SKM-1 treated with dmso at 0.1 percent for 144 hours (cell line): ENCODE measurements at regions not wholly inside any gene's neighbourhood (a gene's known extent, or its start where the extent isn't known, plus 50 kb on each side); places are given as distances from the start of the nearest gene placed in this dataset.
"Not testable (repeated sequence)": the region's sequence is repeated elsewhere in the genome, so short reads cannot be mapped to it uniquely, and the experiment has no call there.

Source experiments
- DNase-seq: peaks from one replicate; lab custom pipeline; 2025; ENCODE audit not compliant: unreplicated experiment; lab: John Stamatoyannopoulos, UW

- no peak for DNase-seq
Measured at GRCh38 chr2:7368211-7368610, 451.0 kb downstream of the RNF144A start.

- DNase-seq: no peak
Measured at GRCh38 chr2:7373156-7373555, 455.9 kb downstream of the RNF144A start.

GRCh38 chr2:7375901-7376300 lies 458.7 kb downstream of the RNF144A start:
- DNase-seq: no peak

DNA sequence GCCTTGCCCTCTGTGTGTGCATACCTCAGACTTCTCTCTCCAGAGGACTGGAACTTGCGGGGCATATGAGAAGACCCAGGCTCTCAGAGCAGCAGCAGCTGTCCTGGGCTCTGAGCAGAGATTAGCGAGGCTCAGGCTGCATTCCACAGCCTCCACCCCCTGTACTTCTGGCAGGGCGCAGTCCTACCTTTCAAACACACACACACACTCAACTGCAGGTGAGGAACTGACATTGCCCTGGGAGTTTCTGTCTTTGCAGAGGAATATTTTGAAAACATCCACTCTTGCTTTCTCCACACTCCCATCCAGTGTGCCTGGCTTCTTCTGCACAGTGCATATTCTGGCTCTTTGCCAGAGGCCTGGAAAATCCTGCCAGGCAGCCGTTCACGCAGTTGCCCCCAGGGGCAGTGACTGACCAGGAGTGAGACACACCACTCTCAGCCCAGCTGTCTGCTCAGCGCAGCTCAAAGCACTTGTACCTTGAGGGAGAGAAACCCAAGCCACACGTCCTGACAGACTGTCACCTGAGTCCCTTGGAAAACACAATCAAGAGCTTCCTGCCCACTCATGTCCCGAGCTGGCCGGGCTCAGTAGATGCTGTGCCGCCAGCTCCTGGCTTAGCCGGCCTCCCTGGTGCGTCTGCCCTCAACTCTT lies 460.8 kb downstream of the RNF144A start:
- DNase-seq: no peak

DNA sequence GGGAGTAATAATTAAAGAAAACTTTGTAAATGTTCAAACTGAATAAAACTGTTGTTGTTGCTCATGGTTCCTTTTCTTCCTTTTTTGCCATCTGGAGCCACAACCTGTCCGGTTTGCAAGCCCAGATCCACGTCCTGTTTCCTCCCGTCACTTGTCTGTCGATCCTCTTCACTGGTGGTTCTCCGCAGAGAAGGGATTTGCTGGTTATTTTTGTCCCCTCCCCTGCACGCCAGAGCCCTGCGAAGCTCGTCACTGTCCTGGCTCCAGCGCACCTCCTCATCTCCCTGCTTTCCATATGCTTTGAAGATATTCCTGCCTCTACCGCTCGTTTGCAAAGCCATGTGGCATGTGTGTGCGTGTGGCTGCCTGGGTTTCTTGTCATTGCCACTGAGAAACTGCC lies 461.4 kb downstream of the RNF144A start:
- no peak for DNase-seq

- no peak for DNase-seq
Measured at GRCh38 chr2:7379799-7380198, 462.6 kb downstream of the RNF144A start.

- no peak for DNase-seq
Measured at GRCh38 chr2:7384773-7385349, 467.6 kb downstream of the RNF144A start.

GRCh38 chr2:7390311-7390710 lies 473.1 kb downstream of the RNF144A start:
- not testable (repeated sequence) for DNase-seq

DNA sequence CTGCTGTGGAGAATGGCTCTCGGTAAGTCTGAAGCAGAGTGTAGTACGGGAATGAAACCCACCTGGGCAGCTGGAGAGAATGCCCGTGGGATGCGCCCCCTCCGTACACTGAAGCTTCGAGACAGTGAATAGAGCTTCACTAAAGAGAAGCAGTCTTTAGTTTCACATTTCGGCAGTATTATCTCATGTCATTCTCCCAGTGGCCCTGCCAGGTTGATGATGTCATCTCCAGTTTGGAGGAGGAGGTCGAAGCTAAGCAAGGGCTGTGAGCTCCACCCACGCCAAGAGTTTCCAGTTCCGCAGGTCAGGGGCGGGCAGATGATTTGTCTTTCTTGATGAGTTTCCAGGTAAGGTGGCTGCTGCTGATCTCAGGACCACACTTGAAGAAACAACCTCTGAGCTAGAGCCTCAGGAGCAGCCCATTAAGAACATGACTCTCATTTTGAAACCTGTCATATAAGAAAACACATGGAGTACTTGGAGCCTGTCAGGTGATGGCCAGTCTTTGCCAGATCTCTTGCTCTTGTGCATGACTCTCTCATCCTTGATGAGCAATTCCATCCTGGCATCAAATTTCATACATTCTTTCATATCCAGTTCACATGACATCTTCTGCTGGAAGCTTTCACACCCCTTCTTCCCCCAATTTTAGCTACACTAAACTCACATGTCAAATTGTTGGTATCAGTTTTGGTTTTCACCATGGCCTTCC lies 475.0 kb downstream of the RNF144A start:
- no peak for DNase-seq

DNA sequence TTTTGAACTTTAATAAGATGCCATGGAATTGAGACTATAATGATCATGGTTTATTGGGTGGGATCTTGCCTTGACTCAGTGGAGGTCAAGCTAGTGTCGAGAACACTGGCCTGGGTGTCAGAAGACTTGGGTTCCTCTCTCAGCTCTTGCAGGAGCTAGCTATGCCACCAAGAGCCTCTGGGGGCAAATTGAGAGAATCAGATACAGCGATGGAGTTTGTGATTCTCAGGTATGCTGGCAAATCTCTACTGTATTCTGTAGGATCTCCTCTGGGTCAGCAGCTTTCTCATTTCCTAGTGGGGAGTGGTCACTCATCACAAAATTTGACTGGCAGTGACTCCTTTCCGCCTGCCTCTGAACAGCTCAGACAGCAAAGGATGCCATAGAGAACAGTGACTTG lies 477.0 kb downstream of the RNF144A start:
- no peak for DNase-seq

GRCh38 chr2:7400628-7401027 lies 483.4 kb downstream of the RNF144A start:
- DNase-seq: no peak

- DNase-seq: no peak
Measured at GRCh38 chr2:7403092-7403775, 486.0 kb downstream of the RNF144A start.

GRCh38 chr2:7405861-7406715 lies 488.9 kb downstream of the RNF144A start:
- DNase-seq: no peak

- no peak for DNase-seq
Measured at GRCh38 chr2:7407001-7407400, 489.8 kb downstream of the RNF144A start.

DNA sequence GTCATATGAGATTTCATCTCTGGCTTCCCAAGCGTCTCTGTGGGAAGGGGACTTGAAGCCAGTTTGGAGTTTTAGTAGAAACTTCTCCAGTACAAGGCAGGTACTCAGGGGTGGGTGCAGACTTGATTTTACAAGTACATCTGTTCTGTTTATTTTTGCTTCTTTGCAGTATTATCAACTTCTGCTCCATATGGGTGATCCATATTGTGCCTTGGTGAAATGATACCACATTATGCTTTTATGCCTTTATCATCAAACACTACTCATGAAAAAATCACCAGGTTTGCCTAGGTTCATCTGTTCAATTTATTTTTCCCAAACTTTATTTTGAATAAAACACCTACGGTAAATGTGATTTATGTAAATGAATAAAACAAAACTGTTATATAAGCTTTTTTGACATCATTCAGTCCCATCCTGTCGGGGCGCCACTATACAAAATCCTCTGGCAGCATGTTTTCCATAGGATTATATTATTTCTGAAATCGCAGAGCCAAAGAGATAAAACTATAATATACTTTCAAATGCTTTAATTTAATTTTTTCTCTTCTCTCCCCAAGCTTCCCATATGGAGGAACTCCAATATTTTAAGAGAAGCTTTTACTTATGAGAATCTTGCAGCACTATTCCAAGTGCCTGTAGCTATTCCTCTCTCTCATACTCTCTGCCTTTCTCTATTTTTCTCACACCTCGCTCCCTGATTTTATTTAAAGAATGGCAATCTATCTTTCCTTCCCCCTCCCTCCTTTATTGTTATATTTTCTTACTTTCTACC lies 490.9 kb downstream of the RNF144A start:
- no peak for DNase-seq

DNA sequence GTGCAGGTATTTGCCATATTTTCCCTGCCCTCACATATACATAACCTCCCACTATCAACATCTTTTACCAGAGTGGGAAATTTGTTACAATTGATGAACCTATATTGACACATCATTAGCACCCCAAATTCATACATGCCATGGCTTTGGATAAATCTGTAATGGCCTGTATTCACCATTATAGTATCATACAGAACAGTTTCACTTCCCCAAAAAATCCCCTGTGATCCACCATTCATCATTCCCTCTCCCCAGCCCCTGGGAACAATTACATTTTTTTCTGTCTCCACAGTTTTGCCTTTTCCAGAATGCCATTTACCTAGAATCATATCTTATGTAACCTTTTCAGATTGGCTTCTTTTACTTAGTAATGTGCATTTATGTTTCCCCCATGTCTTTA lies 494.5 kb downstream of the RNF144A start:
- DNase-seq: no peak

- DNase-seq: no peak
Measured at GRCh38 chr2:7417845-7418742, 500.9 kb downstream of the RNF144A start.

DNA sequence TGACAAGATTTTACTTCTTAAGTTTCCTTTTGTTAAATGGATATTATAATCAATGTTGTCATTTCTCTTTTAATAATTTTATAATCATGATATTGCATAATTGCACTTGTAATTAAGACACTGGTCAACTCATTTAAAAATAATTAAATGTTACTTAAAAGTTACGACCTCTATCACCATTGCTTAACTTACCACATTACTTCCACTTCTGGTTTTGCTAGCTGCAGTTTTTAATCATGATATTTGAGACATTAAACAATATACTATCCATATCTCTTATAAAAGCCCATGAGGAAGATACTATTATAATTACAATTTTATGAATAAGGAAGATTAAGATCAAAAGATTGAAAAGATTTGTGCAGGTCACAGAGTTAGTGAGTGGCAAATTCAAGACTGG lies 502.0 kb downstream of the RNF144A start:
- no peak for DNase-seq

- no peak for DNase-seq
Measured at GRCh38 chr2:7419814-7420311, 502.7 kb downstream of the RNF144A start.
